Common myeloid progenitor, CD34-positive (primary cell): ENCODE measurements at regions not wholly inside any gene's neighbourhood (a gene's known extent, or its start where the extent isn't known, plus 50 kb on each side); places are given as distances from the start of the nearest gene placed in this dataset.
"Not testable (repeated sequence)": the region's sequence is repeated elsewhere in the genome, so short reads cannot be mapped to it uniquely, and the experiment has no call there.

Experiments used
- CTCF ChIA-PET: fragments of 350-600 bp; sonication (Branson Sonifier 250); formaldehyde crosslinking; loops from one replicate; lab custom pipeline; 2021; ENCODE audit warnings: antibody characterized with exemption; lab: Charles Lee
- POLR2A ChIA-PET: fragments of 350-600 bp; sonication (Branson Sonifier 250); formaldehyde crosslinking; loops from one replicate; lab custom pipeline; 2021; ENCODE audit warnings: antibody characterized with exemption; lab: Charles Lee
- DNase-seq, 3 donors: peaks; one replicate each; pipeline versions ENCODE4 v3.0.0 to v3.0.0-alpha.2; 2013
- H3K27ac ChIP-seq, 2 experiments: 1 replicate in 1 of 2; 2 replicates in 1 of 2; pipeline ENCODE4 v1.7.0; 2013; ENCODE audit warnings: inconsistent platforms in 2 of 2, low read length in 2 of 2, mild to moderate bottlenecking in 2 of 2, low read depth in 1 of 2, moderate library complexity in 1 of 2; ENCODE audit not compliant: severe bottlenecking in 2 of 2, insufficient read depth in 1 of 2, poor library complexity in 1 of 2
- H3K27me3 ChIP-seq, 5 experiments: replicated peaks in 2 of 5; 1 replicate in 3 of 5; 2 replicates in 2 of 5; pipeline versions ENCODE4 v1.6.1 to v1.7.0; 2013; ENCODE audit warnings: low read length in 4 of 5, mild to moderate bottlenecking in 2 of 5, moderate library complexity in 2 of 5, inconsistent platforms in 1 of 5; ENCODE audit not compliant: insufficient read depth in 5 of 5, control insufficient read depth in 4 of 5
- H3K36me3 ChIP-seq, 4 experiments: 1 replicate in 2 of 4; 2 replicates in 2 of 4; pipeline versions ENCODE4 v1.6.1 to v1.7.0; 2013; ENCODE audit warnings: low read length in 3 of 4, control low read depth in 1 of 4, mild to moderate bottlenecking in 1 of 4; ENCODE audit not compliant: control insufficient read depth in 4 of 4, insufficient read depth in 4 of 4
- H3K4me1 ChIP-seq, 4 experiments: 1 replicate in 3 of 4; 2 replicates in 1 of 4; pipeline versions ENCODE4 v1.6.1 to v1.7.1; 2013; ENCODE audit warnings: low read length in 3 of 4, mild to moderate bottlenecking in 3 of 4, control low read depth in 1 of 4, inconsistent platforms in 1 of 4, moderate library complexity in 1 of 4; ENCODE audit not compliant: control insufficient read depth in 4 of 4, insufficient read depth in 4 of 4; ENCODE audit errors: control extremely low read depth in 1 of 4
- H3K4me3 ChIP-seq, 7 experiments: 1 replicate in 4 of 7; 2 replicates in 3 of 7; pipeline versions ENCODE4 v1.5.1 to v1.7.0; 2013; ENCODE audit warnings: mild to moderate bottlenecking in 7 of 7, low read length in 6 of 7, moderate library complexity in 6 of 7, inconsistent platforms in 2 of 7, low read depth in 2 of 7, control low read depth in 1 of 7; ENCODE audit not compliant: insufficient read depth in 4 of 7, control insufficient read depth in 1 of 7; ENCODE audit errors: extremely low read depth in 1 of 7
- H3K9me3 ChIP-seq, 5 experiments: 1 replicate in 4 of 5; 2 replicates in 1 of 5; pipeline versions ENCODE4 v1.6.1 to v1.7.1; 2013; ENCODE audit warnings: low read length in 4 of 5, mild to moderate bottlenecking in 2 of 5, inconsistent platforms in 1 of 5, low read depth in 1 of 5, moderate library complexity in 1 of 5; ENCODE audit not compliant: control insufficient read depth in 4 of 5, insufficient read depth in 2 of 5; ENCODE audit errors: control extremely low read depth in 1 of 5
- WGBS: methylation state at CpG from one replicate; pipeline ENCODE4 v1.1.5; 2013; ENCODE audit not compliant: insufficient coverage; 5-methylcytosine and 5-hydroxymethylcytosine counted together

DNA sequence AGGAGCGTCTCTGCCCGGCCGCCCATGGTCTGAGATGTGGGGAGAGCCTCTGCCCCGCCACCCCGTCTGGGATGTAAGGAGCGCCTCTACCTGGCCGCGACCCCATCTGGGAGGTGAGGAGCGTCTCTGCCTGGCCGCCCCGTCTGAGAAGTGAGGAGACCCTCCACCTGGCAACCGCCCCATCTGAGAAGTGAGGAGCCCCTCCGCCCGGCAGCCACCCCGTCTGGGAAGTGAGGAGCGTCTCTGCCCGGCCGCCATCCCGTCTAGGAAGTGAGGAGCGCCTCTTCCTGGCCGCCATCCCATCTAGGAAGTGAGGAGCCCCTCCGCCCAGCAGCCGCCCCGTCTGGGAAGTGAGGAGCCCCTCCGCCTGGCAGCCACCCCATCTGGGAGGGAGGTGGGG, 551.9 kb downstream of the FAM181B start:
- H3K27ac ChIP-seq, DNase-seq, H3K4me3 ChIP-seq, H3K9me3 ChIP-seq, H3K27me3 ChIP-seq, H3K36me3 ChIP-seq, CTCF ChIA-PET, H3K4me1 ChIP-seq, POLR2A ChIA-PET: not testable (repeated sequence)
- 90% methylated on average over 2 of the region's 25 CpGs for WGBS

DNA sequence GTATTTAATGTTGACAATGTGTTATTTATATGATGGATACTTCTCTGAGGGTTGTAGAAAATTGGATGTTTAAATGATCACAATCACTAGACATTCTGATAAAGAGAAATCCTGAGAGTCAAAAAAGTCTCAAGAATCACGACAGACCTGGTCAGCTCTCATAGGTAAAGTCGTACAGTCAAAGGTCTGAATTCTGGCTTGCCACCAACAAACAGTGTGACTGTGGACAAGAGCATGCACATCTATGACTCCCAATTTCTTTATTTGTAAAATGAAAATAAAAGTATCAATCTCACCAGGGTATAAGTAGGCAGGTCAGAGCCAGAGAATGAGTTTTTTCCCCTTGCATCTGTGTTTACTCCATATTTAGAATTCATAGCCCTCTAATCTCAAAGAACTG, 556.7 kb downstream of the FAM181B start:
- H3K27me3 ChIP-seq, result no peaks in the 10 kb centered on the region
- CTCF ChIA-PET, result no interaction called here

DNA sequence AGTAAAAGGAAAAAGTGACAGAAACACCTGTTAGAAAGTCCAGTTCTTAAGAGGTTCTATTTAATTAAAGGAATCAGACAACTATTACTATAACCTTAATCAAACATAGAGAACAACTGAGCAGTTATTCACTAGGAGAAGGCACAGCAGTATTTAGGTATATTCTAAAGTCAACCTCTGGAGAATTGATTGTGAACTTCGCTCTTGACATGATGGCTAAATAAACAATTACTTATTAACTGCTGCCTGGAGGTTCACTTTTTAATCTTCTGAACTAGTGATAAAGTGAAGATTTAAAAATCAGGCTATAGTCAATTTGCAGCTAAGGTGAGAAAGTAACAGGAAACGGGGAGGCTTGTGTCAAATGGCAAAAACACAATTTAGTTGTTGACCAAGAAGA, 557.3 kb downstream of the FAM181B start:
- CTCF ChIA-PET, result no interaction called here
- no peak overlapping the region for H3K4me3 ChIP-seq
- DNase-seq, result no peak
- no peaks in the 10 kb centered on the region for H3K4me1 ChIP-seq
- no peaks in the 10 kb centered on the region for H3K9me3 ChIP-seq
- H3K27me3 ChIP-seq, result no peaks in the 10 kb centered on the region
- WGBS, result 100% methylated on average over 2 of the region's 2 CpGs
- POLR2A ChIA-PET, result no interaction called here
- H3K27ac ChIP-seq, result no peak overlapping the region
- H3K36me3 ChIP-seq, result no peaks in the 10 kb centered on the region

More for the DNA sequence above, 556.7 kb downstream of the FAM181B start:
- H3K36me3 ChIP-seq, result no peaks in the 10 kb centered on the region
- no peak overlapping the region for H3K4me3 ChIP-seq
- no peaks in the 10 kb centered on the region for H3K4me1 ChIP-seq
- no peaks in the 10 kb centered on the region for H3K9me3 ChIP-seq
- no peak for DNase-seq
- H3K27ac ChIP-seq, result no peak overlapping the region
- WGBS, result no CpG with 5 or more reads among the region's 2 CpGs
- POLR2A ChIA-PET, result no interaction called here

DNA sequence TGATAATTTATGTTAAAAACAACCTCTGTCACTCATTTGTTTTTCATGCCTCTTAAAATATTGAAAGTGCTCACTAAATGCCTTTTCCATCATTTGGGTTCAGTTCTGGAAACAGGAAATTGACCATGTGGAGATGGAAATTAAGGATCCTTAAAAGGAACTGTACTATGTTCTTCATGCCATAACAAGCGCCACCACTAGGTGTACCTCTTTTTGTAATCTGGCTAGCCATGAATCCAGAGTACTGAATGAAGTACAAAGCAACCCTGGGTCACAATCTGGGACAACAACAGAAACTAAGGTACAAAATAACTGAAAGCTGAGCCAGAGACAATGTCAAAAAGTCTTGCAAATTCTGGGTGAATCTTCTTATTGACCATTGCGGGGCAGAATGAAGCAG, 559.1 kb downstream of the FAM181B start:
- Histone ChIP-seq H3K4me1 (no peaks in the 10 kb centered on the region), H3K4me3 (no peak overlapping the region), H3K36me3 (no peaks in the 10 kb centered on the region), H3K9me3 (no peaks in the 10 kb centered on the region), H3K27ac (no peak overlapping the region), H3K27me3 (no peaks in the 10 kb centered on the region)
- POLR2A ChIA-PET, result no interaction called here
- 83% methylated on average over 2 of the region's 2 CpGs for WGBS
- DNase-seq, result no peak
- CTCF ChIA-PET, result no interaction called here

DNA sequence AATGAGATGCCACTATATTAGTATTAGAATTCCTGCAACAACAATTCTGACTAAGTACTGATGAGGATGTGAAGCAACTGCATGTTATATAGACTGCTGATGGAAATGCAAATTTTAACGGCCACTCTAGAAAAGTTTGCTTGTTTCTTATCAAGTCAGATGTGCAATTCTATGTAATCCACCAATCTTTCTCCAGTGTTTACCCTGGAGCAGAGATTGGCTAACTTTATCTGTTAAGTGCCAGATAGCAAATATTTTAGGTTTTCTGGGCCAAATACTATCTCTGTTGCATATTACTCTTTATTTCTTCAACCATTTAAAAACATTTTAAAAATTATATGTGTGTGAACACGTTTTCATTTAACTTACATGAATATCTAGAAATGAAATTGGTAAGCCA, 586.9 kb downstream of the FAM181B start:
- CTCF ChIA-PET, result no interaction called here
- H3K9me3 ChIP-seq, result no peaks in the 10 kb centered on the region
- DNase-seq, result no peak
- H3K27ac ChIP-seq, result no peak overlapping the region
- no CpG with 5 or more reads among the region's 2 CpGs for WGBS
- H3K36me3 ChIP-seq, result no peaks in the 10 kb centered on the region
- POLR2A ChIA-PET, result no interaction called here
- H3K4me1 ChIP-seq, result no peaks in the 10 kb centered on the region
- H3K27me3 ChIP-seq, result no peaks in the 10 kb centered on the region
- H3K4me3 ChIP-seq, result no peak overlapping the region

DNA sequence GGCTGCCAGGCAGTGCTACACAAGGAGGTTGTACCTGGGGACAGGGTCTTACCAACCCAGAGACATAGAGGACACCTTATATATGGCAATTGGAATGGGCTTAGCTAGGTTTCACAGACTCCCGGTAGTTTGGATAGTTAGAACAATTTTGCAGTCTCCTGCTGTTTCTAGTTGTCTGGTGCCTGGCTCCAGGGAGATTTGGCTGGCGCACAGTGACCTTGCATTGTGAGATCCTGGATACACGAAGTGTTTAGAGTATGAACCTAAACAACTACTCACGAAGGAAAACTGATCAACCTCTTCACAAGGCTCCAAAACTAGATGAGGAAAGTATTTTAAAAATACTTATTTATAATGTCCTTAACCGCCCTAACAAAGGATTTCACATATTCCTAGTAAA, 614.7 kb downstream of the FAM181B start:
- Histone ChIP-seq H3K4me3 (no peak overlapping the region), H3K27ac (no peak overlapping the region), H3K27me3 (no peaks in the 10 kb centered on the region), H3K4me1 (no peaks in the 10 kb centered on the region), H3K36me3 (no peaks in the 10 kb centered on the region), H3K9me3 (no peaks in the 10 kb centered on the region)
- no peak for DNase-seq
- POLR2A ChIA-PET, result no interaction called here
- 69% methylated on average over 3 of the region's 5 CpGs for WGBS
- CTCF ChIA-PET, result no interaction called here

DNA sequence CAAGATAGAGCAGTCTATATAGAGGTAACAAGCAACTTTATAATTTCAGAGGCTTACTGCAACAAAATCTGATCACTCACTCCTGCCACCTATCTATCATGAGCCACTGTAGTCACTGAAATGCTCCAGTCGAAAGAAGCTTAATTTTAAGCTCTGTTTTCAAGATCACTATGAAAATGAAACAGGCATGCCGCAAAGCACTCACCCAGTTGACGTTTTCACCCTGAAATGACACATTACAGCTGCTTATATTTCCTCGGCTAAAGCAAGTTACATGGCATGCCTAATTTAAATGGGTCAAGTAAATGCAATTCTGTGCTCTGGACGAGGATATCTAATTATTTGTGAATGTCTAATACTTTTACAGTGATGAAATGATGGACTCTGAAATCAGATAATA, 616.3 kb downstream of the FAM181B start:
- 93% methylated on average over 3 of the region's 5 CpGs for WGBS
- Histone ChIP-seq H3K27me3 (no peaks in the 10 kb centered on the region), H3K9me3 (no peaks in the 10 kb centered on the region), H3K4me3 (no peak overlapping the region), H3K36me3 (no peaks in the 10 kb centered on the region), H3K4me1 (no peaks in the 10 kb centered on the region), H3K27ac (no peak overlapping the region)
- DNase-seq, result no peak
- ChIA-PET POLR2A (no interaction called here), CTCF (no interaction called here)
